Activated CD4-positive, alpha-beta memory T cell treated with anti-CD3 and anti-CD28 coated beads for 36 hours (primary cell): ENCODE measurements at regions not wholly inside any gene's neighbourhood (a gene's known extent, or its start where the extent isn't known, plus 50 kb on each side); places are given as distances from the start of the nearest gene placed in this dataset.
A peak's percentile ranks its signal among the peaks of the same experiment; 100 is the strongest.

Experiments
- CTCF ChIA-PET: fragments of 350-600 bp; sonication (Branson Sonifier 250); formaldehyde crosslinking; loops from one replicate; lab custom pipeline; 2021; ENCODE audit warnings: antibody characterized with exemption, inconsistent platforms; lab: Charles Lee
- POLR2A ChIA-PET: fragments of 350-600 bp; sonication (Branson Sonifier 250); formaldehyde crosslinking; loops from one replicate; lab custom pipeline; 2021; ENCODE audit warnings: antibody characterized with exemption; lab: Charles Lee
- DNase-seq: peaks from one replicate; pipeline ENCODE4 v3.0.0-alpha.2; 2020
- H3K27ac Mint-ChIP-seq: one replicate; pipeline ENCODE4 v1.8.0; 2021; ENCODE audit warnings: mixed read lengths
- H3K27me3 Mint-ChIP-seq: one replicate; pipeline ENCODE4 v1.8.0; 2021; ENCODE audit warnings: mixed read lengths
- H3K36me3 Mint-ChIP-seq: one replicate; pipeline ENCODE4 v1.8.0; 2021; ENCODE audit warnings: mixed read lengths
- H3K4me1 Mint-ChIP-seq: one replicate; pipeline ENCODE4 v1.8.0; 2021; ENCODE audit warnings: low read depth, mixed read lengths
- H3K4me3 Mint-ChIP-seq: one replicate; pipeline ENCODE4 v1.8.0; 2021; ENCODE audit warnings: mild to moderate bottlenecking, mixed read lengths
- H3K9me3 Mint-ChIP-seq: one replicate; pipeline ENCODE4 v1.8.0; 2021; ENCODE audit warnings: mixed read lengths
- intact Hi-C: fragments of 100-400 bp; cut with micrococcal nuclease; formaldehyde crosslinking; loops from one replicate; pipeline ENCODE4 v1.15.1; 2023

DNA sequence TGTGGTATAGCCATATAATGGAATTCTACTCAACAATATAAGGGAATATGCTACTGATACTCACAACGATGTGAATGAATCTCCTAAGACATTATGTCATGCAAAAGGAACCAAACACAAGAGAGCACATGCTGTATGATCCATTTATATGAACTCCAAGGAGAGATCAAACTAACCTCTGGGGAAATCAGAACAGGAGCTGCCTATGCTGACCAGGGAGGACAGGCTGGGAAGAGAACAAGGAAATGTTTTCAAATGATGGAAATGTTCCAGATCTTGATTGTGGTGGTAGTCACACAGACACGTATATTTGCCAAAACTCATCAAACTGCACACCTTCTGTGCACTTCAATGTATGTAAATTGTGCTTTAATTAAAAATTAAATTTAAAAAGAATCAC is 175.3 kb downstream of the BCOR start:
- CTCF ChIA-PET: no interaction called here
- Mint-ChIP-seq H3K4me1 (peaks cover 10% of the 10 kb centered on the region), H3K4me3 (no peak overlapping the region), H3K27me3 (no peaks in the 10 kb centered on the region), H3K27ac (no peak overlapping the region), H3K9me3 (no peaks in the 10 kb centered on the region), H3K36me3 (no peaks in the 10 kb centered on the region)
- POLR2A ChIA-PET: no interaction called here
- no peak for DNase-seq
- intact Hi-C loops: no loop called here

- ChIA-PET CTCF (no interaction called here), POLR2A (no interaction called here)
- H3K27ac Mint-ChIP-seq: no peak overlapping the region
Observed at GRCh38 chrX:39922926-39923325, 174.8 kb downstream of the BCOR start.

DNA sequence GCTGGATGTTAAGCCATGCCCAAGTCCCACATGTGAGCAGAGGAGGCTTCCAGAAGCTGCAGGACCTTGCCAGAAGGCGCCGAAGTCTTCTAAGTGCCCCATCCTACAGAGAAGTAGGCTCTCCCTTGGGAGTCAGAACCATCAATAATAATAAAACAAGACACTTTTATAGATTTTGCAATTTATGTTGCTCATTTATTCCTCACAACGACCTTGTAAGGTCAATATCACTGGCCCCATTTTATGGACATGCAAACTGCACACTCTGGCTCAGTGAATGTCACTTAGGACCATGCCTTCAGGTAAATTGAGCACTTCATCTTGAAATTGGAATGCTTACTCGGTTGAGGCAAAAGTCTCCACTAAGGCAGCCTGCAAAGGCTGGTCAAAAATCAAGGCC is 170.4 kb downstream of the BCOR start:
- H3K9me3 Mint-ChIP-seq: no peaks in the 10 kb centered on the region
- no peak overlapping the region for H3K4me3 Mint-ChIP-seq
- intact Hi-C loops: no loop called here
- H3K4me1 Mint-ChIP-seq: peaks cover 10% of the 10 kb centered on the region
- ChIA-PET POLR2A (no interaction called here), CTCF (no interaction called here)
- no peaks in the 10 kb centered on the region for H3K36me3 Mint-ChIP-seq
- H3K27me3 Mint-ChIP-seq: no peaks in the 10 kb centered on the region
- no peak overlapping the region for H3K27ac Mint-ChIP-seq
- no peak for DNase-seq

More at GRCh38 chrX:39922926-39923325, 174.8 kb downstream of the BCOR start:
- intact Hi-C loops: no loop called here
- Mint-ChIP-seq H3K4me3 (no peak overlapping the region), H3K27me3 (no peaks in the 10 kb centered on the region), H3K36me3 (no peaks in the 10 kb centered on the region), H3K4me1 (peaks cover 10% of the 10 kb centered on the region), H3K9me3 (no peaks in the 10 kb centered on the region)
- no peak for DNase-seq

- H3K4me1 Mint-ChIP-seq: peaks cover 10% of the 10 kb centered on the region
- H3K9me3 Mint-ChIP-seq: no peaks in the 10 kb centered on the region
- H3K36me3 Mint-ChIP-seq: no peaks in the 10 kb centered on the region
- CTCF ChIA-PET: no interaction called here
- no peak overlapping the region for H3K27ac Mint-ChIP-seq
- H3K27me3 Mint-ChIP-seq: no peaks in the 10 kb centered on the region
- intact Hi-C loops: no loop called here
- POLR2A ChIA-PET: no interaction called here
- DNase-seq: no peak
- no peak overlapping the region for H3K4me3 Mint-ChIP-seq
Observed at GRCh38 chrX:39928704-39929378, 168.9 kb downstream of the BCOR start.

- Mint-ChIP-seq H3K4me1 (peaks cover 9% of the 10 kb centered on the region), H3K9me3 (no peaks in the 10 kb centered on the region), H3K27me3 (no peaks in the 10 kb centered on the region), H3K27ac (no peak overlapping the region), H3K36me3 (no peaks in the 10 kb centered on the region), H3K4me3 (no peak overlapping the region)
- intact Hi-C loops: no loop called here
- CTCF ChIA-PET: no interaction called here
- POLR2A ChIA-PET: no interaction called here
- DNase-seq: no peak
Observed at GRCh38 chrX:39929379-39930025, 168.3 kb downstream of the BCOR start.

- no peak overlapping the region for H3K4me3 Mint-ChIP-seq
- CTCF ChIA-PET: no interaction called here
- H3K9me3 Mint-ChIP-seq: no peaks in the 10 kb centered on the region
- no peaks in the 10 kb centered on the region for H3K4me1 Mint-ChIP-seq
- no peak for DNase-seq
- H3K27me3 Mint-ChIP-seq: no peaks in the 10 kb centered on the region
- no peaks in the 10 kb centered on the region for H3K36me3 Mint-ChIP-seq
- POLR2A ChIA-PET: no interaction called here
- no peak overlapping the region for H3K27ac Mint-ChIP-seq
- intact Hi-C loops: no loop called here
Observed at GRCh38 chrX:39930786-39931528, 166.8 kb downstream of the BCOR start.

DNA sequence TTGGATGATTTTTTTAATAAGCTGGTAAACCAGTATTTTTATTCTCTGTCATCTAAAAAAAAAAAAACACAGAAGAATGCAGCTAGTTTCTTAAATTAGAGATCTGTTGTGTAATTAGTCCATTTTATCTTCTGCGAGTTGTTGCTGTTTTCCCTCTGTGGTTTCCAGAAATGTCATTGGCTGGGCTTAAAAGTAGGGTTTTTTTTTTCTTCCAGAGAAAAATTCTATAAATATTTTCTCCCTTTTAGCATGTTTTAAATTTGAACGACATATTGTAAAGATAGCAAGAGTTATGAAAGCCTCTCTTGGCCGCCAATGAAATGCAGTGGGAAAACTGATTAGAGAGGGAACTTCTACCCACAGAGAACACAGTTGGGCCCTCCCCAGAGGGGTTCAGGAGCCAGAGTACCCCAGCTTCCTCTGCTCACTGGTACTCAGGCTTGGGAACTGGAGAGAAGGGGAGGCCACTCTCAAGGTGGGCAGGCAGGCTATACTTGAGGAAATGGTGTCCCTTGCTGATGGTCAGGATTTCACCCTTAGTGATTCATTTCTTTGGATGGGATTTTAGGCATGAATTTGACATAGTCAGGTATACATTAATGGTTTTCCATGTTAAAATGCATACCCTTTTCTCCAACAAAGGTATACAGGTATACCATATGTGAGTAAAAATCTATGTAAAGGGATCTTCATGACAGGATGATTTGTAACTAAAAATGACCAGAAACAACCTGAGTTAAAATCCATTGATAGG is 166.1 kb downstream of the BCOR start:
- ChIA-PET CTCF (no interaction called here), POLR2A (no interaction called here)
- no peaks in the 10 kb centered on the region for H3K4me1 Mint-ChIP-seq
- H3K4me3 Mint-ChIP-seq: no peak overlapping the region
- no peak overlapping the region for H3K27ac Mint-ChIP-seq
- no peaks in the 10 kb centered on the region for H3K36me3 Mint-ChIP-seq
- intact Hi-C loops: no loop called here
- H3K27me3 Mint-ChIP-seq: no peaks in the 10 kb centered on the region
- no peak for DNase-seq
- H3K9me3 Mint-ChIP-seq: no peaks in the 10 kb centered on the region

GRCh38 chrX:39935411-39936064 is 162.2 kb downstream of the BCOR start:
- ChIA-PET POLR2A (no interaction called here), CTCF (no interaction called here)
- Mint-ChIP-seq H3K4me1 (peaks cover 6% of the 10 kb centered on the region), H3K4me3 (no peak overlapping the region), H3K36me3 (no peaks in the 10 kb centered on the region), H3K27ac (no peak overlapping the region), H3K9me3 (no peaks in the 10 kb centered on the region), H3K27me3 (no peaks in the 10 kb centered on the region)
- DNase-seq: no peak
- intact Hi-C loops: no loop called here

GRCh38 chrX:39936886-39937770 is 160.6 kb downstream of the BCOR start:
- Mint-ChIP-seq H3K9me3 (no peaks in the 10 kb centered on the region), H3K4me3 (peak overlapping the region; percentile 41), H3K4me1 (peaks cover 6% of the 10 kb centered on the region), H3K27ac (peak overlapping the region; percentile 71), H3K27me3 (no peaks in the 10 kb centered on the region), H3K36me3 (no peaks in the 10 kb centered on the region)
- ChIA-PET CTCF (no interaction called here), POLR2A (interaction anchor here (1.0 kb wide), 1 partner anchor 53 kb away, joined by 4 read pairs; no protein-coding TSS in a partner anchor)
- intact Hi-C loops: no loop called here
- peak; percentile 30 for DNase-seq

GRCh38 chrX:39938466-39938865 is 159.3 kb downstream of the BCOR start:
- intact Hi-C loops: no loop called here
- Mint-ChIP-seq H3K4me3 (no peak overlapping the region), H3K27me3 (no peaks in the 10 kb centered on the region), H3K36me3 (no peaks in the 10 kb centered on the region), H3K4me1 (peaks cover 6% of the 10 kb centered on the region), H3K9me3 (no peaks in the 10 kb centered on the region), H3K27ac (no peak overlapping the region)
- ChIA-PET POLR2A (no interaction called here), CTCF (no interaction called here)
- DNase-seq: no peak

GRCh38 chrX:39939678-39940077 is 158.1 kb downstream of the BCOR start:
- Mint-ChIP-seq H3K36me3 (no peaks in the 10 kb centered on the region), H3K9me3 (no peaks in the 10 kb centered on the region), H3K27me3 (no peaks in the 10 kb centered on the region), H3K4me3 (no peak overlapping the region), H3K4me1 (peaks cover 6% of the 10 kb centered on the region), H3K27ac (no peak overlapping the region)
- POLR2A ChIA-PET: no interaction called here
- intact Hi-C loops: no loop called here
- CTCF ChIA-PET: no interaction called here
- no peak for DNase-seq
